DOHH2 (cell line): ENCODE measurements at regions not wholly inside any gene's neighbourhood (a gene's known extent, or its start where the extent isn't known, plus 50 kb on each side); places are given as distances from the start of the nearest gene placed in this dataset.

Experiments
- H3F3A ChIP-seq: fragments of 200-600 bp; sonication (generic), shearing (Covaris generic); 2 replicates; pipeline ENCODE4 v1.6.0; 2016; ENCODE audit warnings: antibody characterized with exemption, mild to moderate bottlenecking; ENCODE audit not compliant: control insufficient read depth, insufficient read depth
- H3K27ac ChIP-seq: fragments of 200-600 bp; sonication (generic); 2 replicates; pipeline ENCODE4 v1.5.1; 2014; ENCODE audit warnings: low read depth, mild to moderate bottlenecking, low read length, moderate library complexity
- H3K27me3 ChIP-seq: fragments of 200-600 bp; sonication (generic); 2 replicates; pipeline ENCODE4 v1.6.1; 2014; ENCODE audit warnings: mild to moderate bottlenecking, low read length, mixed read lengths; ENCODE audit not compliant: control insufficient read depth
- H3K36me3 ChIP-seq: fragments of 200-600 bp; sonication (generic); 2 replicates; pipeline ENCODE4 v1.6.1; 2014; ENCODE audit warnings: mild to moderate bottlenecking, low read length, moderate library complexity, mixed read lengths; ENCODE audit not compliant: control insufficient read depth
- H3K4me1 ChIP-seq: fragments of 200-600 bp; sonication (generic); 2 replicates; pipeline ENCODE4 v1.6.1; 2014; ENCODE audit warnings: mild to moderate bottlenecking, low read length, mixed read lengths; ENCODE audit not compliant: control insufficient read depth
- H3K4me2 ChIP-seq: fragments of 200-600 bp; sonication (generic); 2 replicates; pipeline ENCODE4 v1.6.0; 2014; ENCODE audit warnings: mild to moderate bottlenecking, low read length, moderate library complexity
- H3K4me3 ChIP-seq: fragments of 200-600 bp; sonication (generic); 2 replicates; pipeline ENCODE4 v1.5.1; 2014; ENCODE audit warnings: mild to moderate bottlenecking, low read length, mixed read lengths
- H3K79me2 ChIP-seq: fragments of 200-600 bp; sonication (generic); 2 replicates; pipeline ENCODE4 v1.6.1; 2014; ENCODE audit warnings: mild to moderate bottlenecking, low read length, mixed read lengths; ENCODE audit not compliant: control insufficient read depth
- H3K9me2 ChIP-seq: fragments of 200-600 bp; sonication (generic); replicated peaks from 2 replicates; pipeline ENCODE4 v1.6.1; 2014; ENCODE audit warnings: mild to moderate bottlenecking, low read length, mixed read lengths; ENCODE audit not compliant: control insufficient read depth
- H3K9me3 ChIP-seq: fragments of 200-600 bp; sonication (generic); 2 replicates; pipeline ENCODE4 v1.6.1; 2014; ENCODE audit warnings: antibody characterized with exemption, low read length, mixed read lengths; ENCODE audit not compliant: control insufficient read depth, insufficient read depth
- H4K20me1 ChIP-seq: fragments of 200-600 bp; sonication (generic); 2 replicates; pipeline ENCODE4 v1.6.0; 2014; ENCODE audit warnings: low read depth, mild to moderate bottlenecking, antibody characterized with exemption, low read length, moderate library complexity; ENCODE audit not compliant: control insufficient read depth, insufficient read depth
- EZH2phosphoT487 ChIP-seq: fragments of 200-600 bp; sonication (generic); IDR thresholded peaks from 2 replicates; pipeline ENCODE4 v1.6.1; 2017; ENCODE audit warnings: borderline replicate concordance, mild to moderate bottlenecking, antibody characterized with exemption, low read length, moderate library complexity, mixed read lengths
- TF ChIP-seq, protein P1 (sequence below): fragments of 200-600 bp; sonication (generic); IDR thresholded peaks from one replicate; pipeline ENCODE4 v1.5.1; 2014; ENCODE audit warnings: antibody characterized with exemption, mild to moderate bottlenecking, low read depth, low read length; ENCODE audit not compliant: poor library complexity, severe bottlenecking

DNA sequence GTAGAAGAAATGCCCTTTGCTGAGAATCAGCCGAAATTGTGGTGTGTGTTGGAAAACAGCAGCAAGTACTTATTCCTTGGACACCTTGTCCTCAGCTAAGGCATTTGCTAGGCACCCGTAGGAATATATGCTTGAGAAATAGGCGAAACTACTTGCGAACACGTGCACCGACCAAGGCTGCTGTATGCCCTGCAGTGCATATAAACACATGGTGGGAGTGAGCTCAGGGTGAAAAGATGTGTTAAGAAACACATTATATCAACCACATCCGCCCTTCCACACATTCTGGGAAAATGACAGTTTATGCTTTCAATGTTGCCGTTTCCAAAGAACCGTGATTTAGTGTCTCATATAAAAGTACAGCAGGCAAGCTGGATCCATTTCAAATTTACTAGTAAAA is 199.2 kb downstream of the JCAD start:
- no peak for TF ChIP-seq EZH2phosphoT487
- TF ChIP-seq, protein P1, sequence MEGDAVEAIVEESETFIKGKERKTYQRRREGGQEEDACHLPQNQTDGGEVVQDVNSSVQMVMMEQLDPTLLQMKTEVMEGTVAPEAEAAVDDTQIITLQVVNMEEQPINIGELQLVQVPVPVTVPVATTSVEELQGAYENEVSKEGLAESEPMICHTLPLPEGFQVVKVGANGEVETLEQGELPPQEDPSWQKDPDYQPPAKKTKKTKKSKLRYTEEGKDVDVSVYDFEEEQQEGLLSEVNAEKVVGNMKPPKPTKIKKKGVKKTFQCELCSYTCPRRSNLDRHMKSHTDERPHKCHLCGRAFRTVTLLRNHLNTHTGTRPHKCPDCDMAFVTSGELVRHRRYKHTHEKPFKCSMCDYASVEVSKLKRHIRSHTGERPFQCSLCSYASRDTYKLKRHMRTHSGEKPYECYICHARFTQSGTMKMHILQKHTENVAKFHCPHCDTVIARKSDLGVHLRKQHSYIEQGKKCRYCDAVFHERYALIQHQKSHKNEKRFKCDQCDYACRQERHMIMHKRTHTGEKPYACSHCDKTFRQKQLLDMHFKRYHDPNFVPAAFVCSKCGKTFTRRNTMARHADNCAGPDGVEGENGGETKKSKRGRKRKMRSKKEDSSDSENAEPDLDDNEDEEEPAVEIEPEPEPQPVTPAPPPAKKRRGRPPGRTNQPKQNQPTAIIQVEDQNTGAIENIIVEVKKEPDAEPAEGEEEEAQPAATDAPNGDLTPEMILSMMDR = no peak
- Histone ChIP-seq H3K9me2 (no peaks in the 10 kb centered on the region), H3K4me2 (no peak overlapping the region)

DNA sequence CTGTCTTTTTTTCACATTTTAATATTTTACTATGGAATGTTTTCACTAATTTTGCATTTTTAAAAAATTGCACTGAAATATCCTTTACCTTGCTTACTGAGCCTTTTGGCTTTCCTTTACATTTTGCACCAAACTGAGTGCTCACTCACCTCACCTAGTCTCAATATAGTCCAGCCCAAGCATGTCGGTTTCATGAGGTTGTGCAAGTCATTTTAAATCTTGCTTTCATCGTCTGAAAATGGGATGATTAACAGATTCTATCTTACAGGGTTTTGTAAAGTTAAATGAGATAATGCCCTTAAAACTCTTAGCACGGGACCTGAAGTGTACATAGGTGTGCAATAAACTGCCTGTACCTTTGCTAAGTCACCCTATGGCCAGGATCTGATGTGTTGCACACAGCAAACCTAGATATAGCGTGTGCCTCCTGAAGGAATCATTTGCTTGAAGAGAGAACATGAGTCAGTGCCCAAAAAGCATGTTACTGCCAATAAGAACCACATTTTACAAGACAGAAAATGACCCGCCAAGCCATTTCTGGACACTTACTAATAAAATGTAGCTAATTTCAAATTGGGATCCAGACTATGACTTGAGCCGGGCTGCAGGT is 199.8 kb downstream of the JCAD start:
- Histone ChIP-seq H3K36me3 (no peaks in the 10 kb centered on the region), H3K9me3 (no peaks in the 10 kb centered on the region), H3K79me2 (no peaks in the 10 kb centered on the region), H3K9me2 (no peaks in the 10 kb centered on the region), H3K4me3 (no peak overlapping the region), H3K4me1 (no peaks in the 10 kb centered on the region), H4K20me1 (no peaks in the 10 kb centered on the region), H3F3A (no peaks in the 10 kb centered on the region), H3K27ac (no peak overlapping the region), H3K27me3 (no peaks in the 10 kb centered on the region), H3K4me2 (no peak overlapping the region)
- TF ChIP-seq, protein P1 = no peak
- TF ChIP-seq EZH2phosphoT487 = no peak

More for the DNA sequence above, 199.2 kb downstream of the JCAD start:
- Histone ChIP-seq H3K4me1 (no peaks in the 10 kb centered on the region), H3K27ac (no peak overlapping the region), H3K9me3 (no peaks in the 10 kb centered on the region), H3K4me3 (no peak overlapping the region), H3F3A (no peaks in the 10 kb centered on the region), H4K20me1 (no peaks in the 10 kb centered on the region), H3K36me3 (no peaks in the 10 kb centered on the region), H3K79me2 (no peaks in the 10 kb centered on the region), H3K27me3 (no peaks in the 10 kb centered on the region)

DNA sequence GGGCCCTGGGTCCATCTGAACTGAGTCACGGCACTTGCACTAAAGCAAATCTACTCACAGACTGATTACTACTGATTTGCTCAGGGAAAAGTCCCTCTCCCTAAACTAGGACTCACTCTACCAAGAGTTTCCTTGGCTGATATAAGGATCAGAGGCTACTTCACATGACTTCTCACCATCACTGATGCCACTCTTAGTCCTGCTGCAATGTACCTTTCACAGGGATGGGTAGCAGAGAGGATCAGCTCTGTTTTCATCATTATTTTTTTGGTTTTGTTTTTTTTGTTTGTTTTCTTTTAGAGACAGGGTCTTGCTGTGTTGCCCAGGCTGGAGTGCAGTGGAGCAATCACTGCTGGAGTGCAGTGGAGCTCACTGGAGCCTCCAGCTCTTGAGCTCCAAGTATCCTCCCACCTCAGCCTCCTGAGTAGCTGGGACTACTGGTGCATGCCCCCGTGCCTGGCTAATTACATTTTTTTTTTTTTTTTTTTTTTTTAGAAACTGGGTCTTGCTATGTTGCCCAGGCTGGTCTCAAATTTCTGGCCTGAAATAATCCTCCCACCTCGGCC is 200.6 kb downstream of the JCAD start:
- no peaks in the 10 kb centered on the region for H3K4me1 ChIP-seq
- no peaks in the 10 kb centered on the region for H3F3A ChIP-seq
- no peak overlapping the region for H3K27ac ChIP-seq
- no peak overlapping the region for H3K4me3 ChIP-seq
- H3K9me3 ChIP-seq = no peaks in the 10 kb centered on the region
- no peaks in the 10 kb centered on the region for H4K20me1 ChIP-seq
- no peaks in the 10 kb centered on the region for H3K79me2 ChIP-seq
- H3K9me2 ChIP-seq = no peaks in the 10 kb centered on the region
- H3K36me3 ChIP-seq = no peaks in the 10 kb centered on the region
- H3K27me3 ChIP-seq = no peaks in the 10 kb centered on the region
- H3K4me2 ChIP-seq = no peak overlapping the region
- no peak for TF ChIP-seq EZH2phosphoT487
- TF ChIP-seq, protein P1 = no peak
